ENCODE measurements at regions not wholly inside any gene's neighbourhood (a gene's known extent, or its start where the extent isn't known, plus 50 kb on each side); places are given as distances from the start of the nearest gene placed in this dataset.

DNA sequence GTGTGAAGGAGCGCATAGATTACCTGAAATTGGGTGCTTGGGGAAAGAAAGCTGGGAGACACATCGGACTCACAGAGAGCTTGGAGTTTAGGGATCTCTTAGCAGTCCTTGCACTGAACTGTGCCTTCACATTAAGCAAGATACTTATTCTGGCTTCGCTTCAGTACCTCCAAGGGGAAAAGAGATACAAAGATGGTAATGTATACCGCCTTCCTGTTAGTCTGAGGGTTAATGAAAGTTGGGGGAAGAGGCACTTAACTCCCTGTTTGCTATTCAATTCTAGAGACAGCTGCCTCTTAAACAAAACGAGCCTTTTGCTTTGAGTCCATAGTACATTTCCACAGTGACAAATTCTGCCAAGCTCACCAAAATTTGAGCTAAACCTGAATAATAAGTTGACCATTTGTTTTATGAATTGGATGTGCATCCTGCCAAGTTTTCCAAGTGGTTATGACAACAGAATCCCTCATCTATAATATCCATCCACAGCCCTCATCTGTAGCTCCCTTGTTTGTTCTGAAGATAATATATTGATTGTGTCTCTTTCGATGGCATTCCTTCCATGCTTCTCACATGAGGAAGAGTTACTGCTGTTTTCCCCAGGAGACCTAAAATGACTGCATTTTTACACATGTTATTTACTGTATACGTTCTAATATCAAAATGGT lies 287.1 kb upstream of the ATP5MC3 start:
- Mint-ChIP-seq H3K4me1 (peaks cover 10% of the 10 kb centered on the region), H3K27me3 (ENCODE audit: low read depth) (0 out of 2 replicates have a peak, but pooled peaks cover 2% of the 10 kb centered on the region), H3K4me3 (no peak overlapping the region), H3K36me3 (no peaks in the 10 kb centered on the region), H3K9me3 (peaks cover 3% of the 10 kb centered on the region; the same call in 1 of the 2 replicates), H3K27ac (no peak overlapping the region)
- DNase-seq (ENCODE audit: low spot score): no peak
- TF ChIP-seq ZNF317 (CRISPR knock-in tag; IDR thresholded peaks at IDR 0.05; ENCODE audit: borderline replicate concordance, low read depth) (no peak), KAT7 (CRISPR knock-in tag; IDR thresholded peaks at IDR 0.05; ENCODE audit: borderline replicate concordance) (no peak), ZNF263 (CRISPR knock-in tag; IDR thresholded peaks at IDR 0.05; ENCODE audit: low read depth) (no peak), ETV6 (CRISPR knock-in tag; IDR thresholded peaks at IDR 0.05) (no peak), ATF1 (CRISPR knock-in tag; IDR thresholded peaks at IDR 0.05) (no peak), ELF4 (CRISPR knock-in tag; IDR thresholded peaks at IDR 0.05; ENCODE audit: low read depth) (no peak)
- TF ChIP-seq, protein P1, sequence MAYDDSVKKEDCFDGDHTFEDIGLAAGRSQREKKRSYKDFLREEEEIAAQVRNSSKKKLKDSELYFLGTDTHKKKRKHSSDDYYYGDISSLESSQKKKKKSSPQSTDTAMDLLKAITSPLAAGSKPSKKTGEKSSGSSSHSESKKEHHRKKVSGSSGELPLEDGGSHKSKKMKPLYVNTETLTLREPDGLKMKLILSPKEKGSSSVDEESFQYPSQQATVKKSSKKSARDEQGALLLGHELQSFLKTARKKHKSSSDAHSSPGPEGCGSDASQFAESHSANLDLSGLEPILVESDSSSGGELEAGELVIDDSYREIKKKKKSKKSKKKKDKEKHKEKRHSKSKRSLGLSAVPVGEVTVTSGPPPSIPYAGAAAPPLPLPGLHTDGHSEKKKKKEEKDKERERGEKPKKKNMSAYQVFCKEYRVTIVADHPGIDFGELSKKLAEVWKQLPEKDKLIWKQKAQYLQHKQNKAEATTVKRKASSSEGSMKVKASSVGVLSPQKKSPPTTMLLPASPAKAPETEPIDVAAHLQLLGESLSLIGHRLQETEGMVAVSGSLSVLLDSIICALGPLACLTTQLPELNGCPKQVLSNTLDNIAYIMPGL (CRISPR knock-in tag; IDR thresholded peaks at IDR 0.05): no peak
- ChIA-PET CTCF (no interaction called here), POLR2A (no interaction called here)
- ATAC-seq: no peak

GRCh38 chr2:175465101-175465500 lies 283.6 kb upstream of the ATP5MC3 start:
- Mint-ChIP-seq H3K27ac (no peak overlapping the region), H3K27me3 (ENCODE audit: low read depth) (no peaks in the 10 kb centered on the region), H3K4me3 (no peak overlapping the region), H3K9me3 (peaks cover 22% of the 10 kb centered on the region), H3K36me3 (peaks cover 21% of the 10 kb centered on the region), H3K4me1 (peaks cover 9% of the 10 kb centered on the region)
- TF ChIP-seq STAT6 (CRISPR knock-in tag; conservative IDR thresholded peaks at IDR 0.05; ENCODE audit: low read depth): no peak
- TF ChIP-seq ZNF423 (CRISPR knock-in tag; IDR thresholded peaks at IDR 0.05): no peak
- ChIA-PET CTCF (no interaction called here), POLR2A (interaction anchor here (0.6 kb wide), 1 partner anchor 30 kb away, joined by 3 read pairs; no protein-coding TSS in a partner anchor)
- DNase-seq (ENCODE audit: low spot score): no peak
- no peak for ATAC-seq

- H3K9me3 Mint-ChIP-seq: peaks cover 28% of the 10 kb centered on the region
- CTCF ChIA-PET: interaction anchor here (0.8 kb wide), 1 partner anchor 213 kb away, joined by 3 read pairs; no protein-coding TSS in a partner anchor
- H3K4me3 Mint-ChIP-seq: no peak overlapping the region
- no peak overlapping the region for H3K27ac Mint-ChIP-seq
- H3K27me3 Mint-ChIP-seq (ENCODE audit: low read depth): no peaks in the 10 kb centered on the region; the same call in 1 of the 2 replicates
- peaks cover 2% of the 10 kb centered on the region; the same call in 1 of the 2 replicates for H3K4me1 Mint-ChIP-seq
- ATAC-seq (no peak), DNase-seq (ENCODE audit: low spot score) (no peak)
- H3K36me3 Mint-ChIP-seq: peaks cover 26% of the 10 kb centered on the region
- POLR2A ChIA-PET: no interaction called here
- TF ChIP-seq MYBL2 (CRISPR knock-in tag; IDR thresholded peaks at IDR 0.05) (no peak), ZNF396 (CRISPR knock-in tag; IDR thresholded peaks at IDR 0.05; ENCODE audit: borderline replicate concordance) (no peak), USF2 (CRISPR knock-in tag; IDR thresholded peaks at IDR 0.05) (no peak), TCF7 (CRISPR knock-in tag; IDR thresholded peaks at IDR 0.05; ENCODE audit: low read depth) (no peak), NFE2L1 (CRISPR knock-in tag; IDR thresholded peaks at IDR 0.05) (no peak), ESRRA (CRISPR knock-in tag; IDR thresholded peaks at IDR 0.05; ENCODE audit: borderline replicate concordance) (no peak), ZNF219 (CRISPR knock-in tag; IDR thresholded peaks at IDR 0.05; ENCODE audit: borderline replicate concordance) (no peak), OVOL2 (CRISPR knock-in tag; IDR thresholded peaks at IDR 0.05; ENCODE audit: borderline replicate concordance) (no peak), ZNF232 (CRISPR knock-in tag; IDR thresholded peaks at IDR 0.05) (no peak), TEAD4 (CRISPR knock-in tag; IDR thresholded peaks at IDR 0.05) (no peak), ELF4 (CRISPR knock-in tag; IDR thresholded peaks at IDR 0.05; ENCODE audit: low read depth) (no peak), ATF1 (CRISPR knock-in tag; IDR thresholded peaks at IDR 0.05) (no peak), SMAD3 (CRISPR knock-in tag; IDR thresholded peaks at IDR 0.05; ENCODE audit: borderline replicate concordance) (no peak), GTF2I (CRISPR knock-in tag; conservative IDR thresholded peaks at IDR 0.05) (no peak), USF1 (CRISPR knock-in tag; IDR thresholded peaks at IDR 0.05) (no peak), ZNF671 (CRISPR knock-in tag; IDR thresholded peaks at IDR 0.05) (no peak)
- TF ChIP-seq, protein P2, sequence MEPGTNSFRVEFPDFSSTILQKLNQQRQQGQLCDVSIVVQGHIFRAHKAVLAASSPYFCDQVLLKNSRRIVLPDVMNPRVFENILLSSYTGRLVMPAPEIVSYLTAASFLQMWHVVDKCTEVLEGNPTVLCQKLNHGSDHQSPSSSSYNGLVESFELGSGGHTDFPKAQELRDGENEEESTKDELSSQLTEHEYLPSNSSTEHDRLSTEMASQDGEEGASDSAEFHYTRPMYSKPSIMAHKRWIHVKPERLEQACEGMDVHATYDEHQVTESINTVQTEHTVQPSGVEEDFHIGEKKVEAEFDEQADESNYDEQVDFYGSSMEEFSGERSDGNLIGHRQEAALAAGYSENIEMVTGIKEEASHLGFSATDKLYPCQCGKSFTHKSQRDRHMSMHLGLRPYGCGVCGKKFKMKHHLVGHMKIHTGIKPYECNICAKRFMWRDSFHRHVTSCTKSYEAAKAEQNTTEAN (CRISPR knock-in tag; IDR thresholded peaks at IDR 0.05): no peak
- TF ChIP-seq, protein P3, sequence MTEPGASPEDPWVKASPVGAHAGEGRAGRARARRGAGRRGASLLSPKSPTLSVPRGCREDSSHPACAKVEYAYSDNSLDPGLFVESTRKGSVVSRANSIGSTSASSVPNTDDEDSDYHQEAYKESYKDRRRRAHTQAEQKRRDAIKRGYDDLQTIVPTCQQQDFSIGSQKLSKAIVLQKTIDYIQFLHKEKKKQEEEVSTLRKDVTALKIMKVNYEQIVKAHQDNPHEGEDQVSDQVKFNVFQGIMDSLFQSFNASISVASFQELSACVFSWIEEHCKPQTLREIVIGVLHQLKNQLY (CRISPR knock-in tag; IDR thresholded peaks at IDR 0.05): no peak
These were observed 282.8 kb upstream of the ATP5MC3 start for GRCh38 chr2:175464311-175464670.
